HUES64 (cell line): ENCODE measurements at regions not wholly inside any gene's neighbourhood (a gene's known extent, or its start where the extent isn't known, plus 50 kb on each side); places are given as distances from the start of the nearest gene placed in this dataset.
"Not testable (repeated sequence)": the region's sequence is repeated elsewhere in the genome, so short reads cannot be mapped to it uniquely, and the experiment has no call there.

Experiments
- H3K27ac ChIP-seq: 2 replicates; pipeline ENCODE4 v1.7.0; 2013; ENCODE audit warnings: low read depth, low read length, inconsistent platforms
- H3K27me3 ChIP-seq: 2 replicates; pipeline ENCODE4 v1.6.1; 2013; ENCODE audit warnings: mild to moderate bottlenecking, low read length; ENCODE audit not compliant: insufficient read depth
- H3K36me3 ChIP-seq: 2 replicates; pipeline ENCODE4 v1.6.1; 2013; ENCODE audit warnings: mild to moderate bottlenecking, low read length; ENCODE audit not compliant: insufficient read depth
- H3K4me1 ChIP-seq: 2 replicates; pipeline ENCODE4 v1.6.1; 2013; ENCODE audit warnings: mild to moderate bottlenecking, low read length, moderate library complexity; ENCODE audit not compliant: insufficient read depth
- H3K4me3 ChIP-seq: 2 replicates; pipeline ENCODE4 v1.5.1; 2013; ENCODE audit warnings: mild to moderate bottlenecking, low read length, moderate library complexity
- H3K9ac ChIP-seq: 2 replicates; pipeline ENCODE4 v1.6.1; 2013; ENCODE audit warnings: mild to moderate bottlenecking, low read depth, low read length
- H3K9me3 ChIP-seq: 2 replicates; pipeline ENCODE4 v1.6.1; 2013; ENCODE audit warnings: low read depth, low read length; ENCODE audit not compliant: insufficient read depth
- WGBS: fragments of 150-250, 120-280 bp; methylation state at CpG from one replicate; pipeline ENCODE4 v1.1.7; 2013; ENCODE audit warnings: missing lambda C conversion rate; 5-methylcytosine and 5-hydroxymethylcytosine counted together

DNA sequence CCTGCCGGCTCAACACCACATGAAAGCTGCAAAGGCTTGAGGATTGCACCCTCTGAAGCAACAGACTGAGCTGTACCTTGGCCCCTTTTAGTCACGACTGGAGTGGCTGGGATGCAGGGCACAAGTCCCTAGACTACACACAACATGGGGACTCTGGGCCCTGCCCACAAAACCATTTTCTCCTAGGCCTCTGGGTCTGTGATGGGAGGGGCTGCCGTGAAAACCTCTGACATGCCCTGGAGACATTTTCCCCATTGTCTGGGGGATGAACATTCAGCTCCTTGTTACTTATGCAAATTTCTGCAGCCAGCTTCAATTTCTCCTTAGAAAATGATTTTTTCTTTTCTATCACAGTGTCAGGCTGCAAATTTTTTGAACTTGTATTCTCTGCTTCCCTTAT, 123.5 kb upstream of the SMARCAD1 start:
- Histone ChIP-seq H3K4me3 (no peak overlapping the region), H3K27ac (peak overlapping the region; percentile 73; the same call in 1 of the 2 replicates), H3K27me3 (no peaks in the 10 kb centered on the region), H3K36me3 (no peaks in the 10 kb centered on the region), H3K9ac (no peak overlapping the region), H3K9me3 (peaks cover 29% of the 10 kb centered on the region), H3K4me1 (no peaks in the 10 kb centered on the region)
- 42% methylated on average over 3 of the region's 3 CpGs for WGBS

DNA sequence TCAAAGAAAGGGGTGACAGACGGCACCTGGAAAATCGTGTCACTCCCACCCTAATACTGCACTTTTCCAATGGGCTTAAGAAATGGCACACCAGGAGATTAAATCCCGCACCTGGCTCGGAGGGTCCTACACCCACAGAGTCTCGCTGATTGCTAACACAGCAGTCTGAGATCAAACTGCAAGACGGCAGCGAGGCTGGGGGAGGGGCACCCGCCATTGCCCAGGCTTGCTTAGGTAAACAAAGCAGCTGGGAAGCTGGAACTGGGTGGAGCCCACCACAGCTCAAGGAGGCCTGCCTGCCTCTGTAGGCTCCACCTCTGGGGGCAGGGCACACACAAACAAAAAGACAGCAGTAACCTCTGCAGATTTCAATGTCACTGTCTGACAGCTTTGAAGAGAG, 108.5 kb upstream of the SMARCAD1 start:
- H3K9ac ChIP-seq, H3K4me3 ChIP-seq, H3K36me3 ChIP-seq, H3K4me1 ChIP-seq, H3K27ac ChIP-seq, H3K27me3 ChIP-seq: not testable (repeated sequence)
- peaks cover 11% of the 10 kb centered on the region; the same call in 1 of the 2 replicates for H3K9me3 ChIP-seq
- WGBS, result 88% methylated on average over 8 of the region's 8 CpGs

DNA sequence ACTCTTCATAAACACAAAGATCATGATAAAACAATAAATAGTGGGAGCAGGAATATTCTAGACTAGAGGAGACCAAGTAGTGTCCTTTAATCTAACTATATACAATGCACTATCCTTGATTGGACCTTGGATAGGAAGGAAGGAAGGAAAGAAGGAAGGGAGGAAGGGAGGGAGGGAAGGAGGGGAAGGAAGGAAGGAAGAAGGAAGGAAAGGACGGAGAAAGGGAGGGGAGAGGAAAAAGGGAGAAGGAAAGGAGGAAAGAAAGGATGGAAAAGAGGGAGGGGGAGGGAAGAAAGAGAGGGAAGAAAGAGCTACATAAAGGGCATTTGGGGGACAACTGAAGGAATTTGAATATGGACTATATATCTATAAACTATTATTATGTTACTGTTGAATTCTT, 95.0 kb upstream of the SMARCAD1 start:
- no peak overlapping the region for H3K9ac ChIP-seq
- no peak overlapping the region for H3K27ac ChIP-seq
- 85% methylated on average over 1 of the region's 1 CpG for WGBS
- no peaks in the 10 kb centered on the region for H3K9me3 ChIP-seq
- peaks cover 10% of the 10 kb centered on the region for H3K4me1 ChIP-seq
- H3K36me3 ChIP-seq, result no peaks in the 10 kb centered on the region
- no peaks in the 10 kb centered on the region for H3K27me3 ChIP-seq
- no peak overlapping the region for H3K4me3 ChIP-seq

DNA sequence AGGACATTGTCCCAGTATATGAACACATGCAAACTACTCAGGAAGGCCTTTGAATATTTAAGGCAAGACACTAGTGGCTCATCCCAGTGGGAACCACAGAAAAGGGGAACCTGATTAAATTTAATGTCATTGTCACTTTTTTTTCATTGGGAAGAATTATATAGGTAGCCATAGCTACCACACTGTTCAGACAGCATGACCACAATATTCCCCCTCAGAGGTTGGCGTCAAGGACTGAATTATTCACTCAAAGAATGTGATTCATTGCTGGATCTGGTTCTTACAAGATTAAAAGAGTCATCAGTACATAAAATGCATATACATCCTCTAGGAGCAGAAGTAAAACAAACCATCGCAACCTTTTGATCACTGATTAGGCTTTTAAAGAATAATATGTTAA, 92.0 kb upstream of the SMARCAD1 start:
- H3K27ac ChIP-seq, result no peak overlapping the region
- WGBS, result 67% methylated on average over 1 of the region's 2 CpGs

DNA sequence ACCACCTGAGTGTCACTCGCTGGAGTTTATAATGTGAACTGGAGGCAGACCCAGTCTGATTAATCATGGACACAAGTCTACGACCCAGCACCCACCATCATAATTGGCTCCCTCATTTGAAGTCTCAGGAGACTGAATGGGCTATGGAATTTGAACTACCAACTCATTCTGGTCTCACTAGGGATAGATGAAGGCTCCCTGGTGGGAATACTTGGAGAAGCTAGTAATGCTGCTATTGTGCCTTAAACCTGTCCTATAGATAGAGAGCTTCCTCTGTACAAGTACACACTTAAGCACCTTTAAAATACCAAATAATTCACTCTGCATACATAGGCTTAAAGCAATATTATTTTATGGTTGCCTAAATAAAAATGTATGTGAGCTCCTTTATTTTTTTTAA, 90.8 kb upstream of the SMARCAD1 start:
- WGBS, result 88% methylated on average over 2 of the region's 2 CpGs
- Histone ChIP-seq H3K9me3 (no peaks in the 10 kb centered on the region), H3K27ac (no peak overlapping the region), H3K27me3 (no peaks in the 10 kb centered on the region), H3K4me1 (peaks cover 15% of the 10 kb centered on the region), H3K36me3 (no peaks in the 10 kb centered on the region), H3K4me3 (no peak overlapping the region), H3K9ac (no peak overlapping the region)

More for the DNA sequence above, 92.0 kb upstream of the SMARCAD1 start:
- Histone ChIP-seq H3K4me3 (no peak overlapping the region), H3K9me3 (no peaks in the 10 kb centered on the region), H3K9ac (no peak overlapping the region), H3K27me3 (no peaks in the 10 kb centered on the region), H3K36me3 (no peaks in the 10 kb centered on the region), H3K4me1 (peaks cover 15% of the 10 kb centered on the region)

DNA sequence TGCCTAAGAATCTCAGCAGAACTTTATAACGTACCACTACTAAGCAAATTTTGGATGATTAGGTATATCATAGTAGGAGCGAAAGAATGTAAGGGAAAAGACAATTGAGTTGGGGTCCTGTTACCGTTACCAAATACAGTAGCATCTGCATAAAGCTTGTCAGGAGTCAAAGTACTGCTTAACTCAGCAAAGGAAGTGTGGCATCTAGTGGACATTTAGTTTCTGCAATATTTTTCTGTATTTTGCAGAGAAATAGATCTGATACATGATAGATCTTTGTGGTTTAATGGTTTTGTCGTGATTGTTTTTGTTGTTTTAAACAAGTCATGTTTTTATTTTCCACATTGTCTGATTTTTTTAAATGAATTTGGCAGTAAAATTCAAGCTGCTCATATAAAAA, 81.0 kb upstream of the SMARCAD1 start:
- Histone ChIP-seq H3K4me3 (no peak overlapping the region), H3K27me3 (no peaks in the 10 kb centered on the region), H3K27ac (no peak overlapping the region), H3K9ac (no peak overlapping the region), H3K36me3 (no peaks in the 10 kb centered on the region), H3K9me3 (no peaks in the 10 kb centered on the region), H3K4me1 (no peaks in the 10 kb centered on the region)
- WGBS, result 21% methylated on average over 3 of the region's 4 CpGs

DNA sequence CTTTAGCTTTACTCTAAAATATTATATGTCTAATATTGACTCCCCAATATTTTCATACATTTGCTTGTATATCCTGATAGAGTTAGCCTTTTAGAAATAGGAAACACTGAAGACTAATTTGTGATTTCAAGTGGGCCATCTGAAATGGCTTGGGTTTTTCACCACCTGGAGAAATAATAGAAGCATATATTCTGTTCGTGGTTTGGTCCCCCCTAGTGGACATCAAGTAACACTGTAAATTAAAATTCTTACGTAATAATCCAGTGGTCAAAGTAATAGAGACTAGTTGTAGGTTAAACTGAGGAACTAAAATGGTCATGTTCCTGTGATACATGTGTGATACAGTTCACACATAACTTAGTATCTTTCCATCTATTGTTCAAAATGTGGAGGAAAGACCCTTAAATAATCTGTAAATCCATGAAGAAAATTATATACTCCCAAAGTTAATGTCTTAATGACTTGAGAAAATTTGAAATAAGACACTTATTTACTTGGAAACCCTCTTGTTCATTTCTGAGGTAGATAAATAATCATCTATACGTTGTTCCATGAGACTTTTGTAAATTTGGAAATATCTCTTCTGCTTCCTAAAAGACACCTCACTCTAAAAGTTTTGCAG, 79.8 kb upstream of the SMARCAD1 start:
- Histone ChIP-seq H3K36me3 (no peaks in the 10 kb centered on the region), H3K9me3 (no peaks in the 10 kb centered on the region), H3K4me3 (no peak overlapping the region), H3K27ac (no peak overlapping the region), H3K9ac (no peak overlapping the region), H3K27me3 (no peaks in the 10 kb centered on the region), H3K4me1 (no peaks in the 10 kb centered on the region)
- 38% methylated on average over 1 of the region's 3 CpGs for WGBS

DNA sequence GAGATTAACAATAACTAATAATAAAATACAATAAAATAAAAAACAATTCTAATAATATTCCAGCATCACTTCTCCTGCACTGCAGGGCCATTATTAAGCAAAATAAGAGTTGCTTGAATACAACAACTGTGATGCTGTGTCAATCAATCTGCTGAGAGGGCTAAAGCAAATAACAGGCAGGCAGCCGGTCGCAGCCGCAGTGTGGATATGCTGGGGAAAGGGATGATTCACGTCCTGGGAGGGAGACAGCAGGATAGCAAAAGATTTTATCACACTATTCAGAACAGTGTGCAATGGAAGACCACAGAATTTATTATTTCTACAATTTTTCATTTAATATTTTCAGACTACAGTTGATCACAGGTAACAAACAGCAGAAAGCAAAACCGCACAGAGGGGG, 76.5 kb upstream of the SMARCAD1 start:
- H3K4me3 ChIP-seq, result no peak overlapping the region
- no peak overlapping the region for H3K27ac ChIP-seq
- WGBS, result 90% methylated on average over 5 of the region's 5 CpGs

DNA sequence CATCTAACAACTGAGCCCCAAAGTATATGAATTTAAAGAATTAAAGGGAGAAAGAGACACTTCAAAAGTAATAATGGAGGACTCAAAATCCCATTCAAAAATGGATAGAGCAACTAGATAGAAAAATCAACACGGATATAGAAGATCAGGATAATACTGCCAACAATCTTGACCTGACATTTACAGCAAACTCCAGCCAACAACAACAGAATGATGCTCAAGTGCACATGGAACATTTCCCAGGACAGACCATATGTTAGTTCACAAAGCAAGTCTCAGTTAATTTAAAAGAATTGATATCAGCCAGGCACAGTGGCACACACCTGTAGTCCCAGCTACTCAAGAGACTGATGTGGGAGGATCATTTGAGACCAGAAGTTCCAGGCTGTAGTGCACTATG, 72.0 kb upstream of the SMARCAD1 start:
- Histone ChIP-seq H3K4me3 (no peak overlapping the region), H3K9ac (no peak overlapping the region), H3K4me1 (no peaks in the 10 kb centered on the region), H3K9me3 (no peaks in the 10 kb centered on the region), H3K27ac (no peak overlapping the region), H3K36me3 (no peaks in the 10 kb centered on the region), H3K27me3 (no peaks in the 10 kb centered on the region)
- 92% methylated on average over 1 of the region's 1 CpG for WGBS

More for the DNA sequence above, 76.5 kb upstream of the SMARCAD1 start:
- Histone ChIP-seq H3K9me3 (no peaks in the 10 kb centered on the region), H3K27me3 (no peaks in the 10 kb centered on the region), H3K36me3 (no peaks in the 10 kb centered on the region), H3K9ac (no peak overlapping the region), H3K4me1 (no peaks in the 10 kb centered on the region)

DNA sequence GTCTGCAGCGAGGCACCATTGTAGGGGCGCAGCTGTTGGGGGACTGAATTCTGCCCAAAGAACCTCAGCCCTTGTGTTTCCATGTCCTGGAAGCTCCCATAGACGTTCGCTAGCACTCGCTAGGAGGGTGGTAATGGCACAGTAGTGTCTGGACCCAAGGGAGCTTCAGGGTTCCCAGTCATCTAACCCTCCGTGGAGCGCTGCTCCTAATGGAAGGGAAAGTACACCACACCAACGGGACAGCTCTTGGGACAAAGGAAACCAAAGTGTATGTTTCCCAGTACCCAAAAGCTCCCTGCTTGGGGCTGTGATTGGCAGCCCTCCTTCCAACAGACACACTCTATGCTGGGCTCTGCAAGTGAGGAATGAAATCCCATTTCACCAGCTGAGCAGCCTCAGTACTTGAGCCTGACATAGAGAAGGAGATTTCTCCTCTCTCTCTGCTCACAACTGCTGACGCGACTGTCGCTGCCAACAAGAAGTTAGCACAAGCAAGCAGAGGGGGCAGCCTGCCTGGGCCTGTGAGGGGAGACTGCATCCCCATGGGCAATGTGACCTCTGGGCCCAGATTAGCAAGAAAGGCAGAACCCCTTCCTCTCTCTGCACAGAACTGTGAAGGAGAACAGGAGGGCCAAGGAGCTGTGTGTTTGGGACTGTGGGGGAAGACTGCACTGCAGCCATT, 67.6 kb upstream of the SMARCAD1 start:
- H3K27ac ChIP-seq, result no peak overlapping the region
- H3K9me3 ChIP-seq, result no peaks in the 10 kb centered on the region
- H3K27me3 ChIP-seq, result no peaks in the 10 kb centered on the region
- H3K4me3 ChIP-seq, result no peak overlapping the region
- no peaks in the 10 kb centered on the region for H3K36me3 ChIP-seq
- WGBS, result 93% methylated on average over 11 of the region's 11 CpGs
- peaks cover 8% of the 10 kb centered on the region for H3K4me1 ChIP-seq
- H3K9ac ChIP-seq, result no peak overlapping the region

DNA sequence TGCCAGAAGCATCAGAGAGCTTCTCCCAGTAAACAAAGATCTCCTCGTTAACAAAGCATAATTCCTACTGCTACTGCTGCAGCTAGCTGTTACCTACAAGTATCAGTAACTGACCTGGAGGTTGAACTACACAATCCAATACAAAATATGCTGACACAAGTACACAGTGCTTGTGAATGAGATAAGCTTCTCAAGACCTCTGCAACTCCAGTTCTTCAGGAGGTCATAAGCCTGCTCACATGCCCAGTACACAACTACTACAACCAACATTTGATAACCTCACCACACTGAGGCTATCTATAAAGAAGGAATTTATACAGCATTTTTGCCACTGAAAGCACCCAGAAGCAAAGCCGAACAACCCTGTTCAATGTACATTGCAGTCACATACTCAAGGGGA, 66.7 kb upstream of the SMARCAD1 start:
- peaks cover 8% of the 10 kb centered on the region for H3K4me1 ChIP-seq
- H3K27ac ChIP-seq, result no peak overlapping the region
- H3K9me3 ChIP-seq, result no peaks in the 10 kb centered on the region
- 86% methylated on average over 2 of the region's 2 CpGs for WGBS
- no peak overlapping the region for H3K4me3 ChIP-seq
- H3K27me3 ChIP-seq, result no peaks in the 10 kb centered on the region
- H3K36me3 ChIP-seq, result no peaks in the 10 kb centered on the region
- H3K9ac ChIP-seq, result no peak overlapping the region
